PC-9 (cell line): ENCODE measurements at regions not wholly inside any gene's neighbourhood (a gene's known extent, or its start where the extent isn't known, plus 50 kb on each side); places are given as distances from the start of the nearest gene placed in this dataset.

Experiments used
- BruUV-seq: library from RNA; stranded (reverse); fragments of 400-500 nt; replicated peaks from 2 replicates; lab custom pipeline; 2021; lab: Mats Ljungman, UMichigan
- CTCF ChIA-PET: fragments of 300-600 bp; sonication (Branson Sonifier 250); formaldehyde crosslinking; loops from one replicate; lab custom pipeline; 2022; ENCODE audit warnings: antibody characterized with exemption; lab: Charles Lee
- POLR2A ChIA-PET: fragments of 300-600 bp; sonication (Branson Sonifier 250); formaldehyde crosslinking; loops from one replicate; lab custom pipeline; 2022; ENCODE audit warnings: antibody characterized with exemption; ENCODE audit not compliant: unreplicated experiment; lab: Charles Lee
- DNase-seq, 2 experiments: peaks; one replicate each; pipeline versions ENCODE4 v3.0.0 to v3.0.0-alpha.2; 2015 to 2022; ENCODE audit warnings: mixed read lengths in 1 of 2
- H2AFZ ChIP-seq: fragments of 200-600 bp; sonication (generic); 2 replicates; pipeline ENCODE4 v1.8.1; 2017; ENCODE audit warnings: antibody characterized with exemption
- H3F3A ChIP-seq: fragments of 200-600 bp; sonication (generic); 2 replicates; pipeline ENCODE4 v1.8.1; 2017; ENCODE audit warnings: antibody characterized with exemption, mild to moderate bottlenecking, low read depth; ENCODE audit not compliant: insufficient read depth
- H3K27ac ChIP-seq: fragments of 200-600 bp; sonication (generic); 2 replicates; pipeline ENCODE4 v1.6.1; 2016; ENCODE audit warnings: mixed run types
- H3K27me3 ChIP-seq: fragments of 200-600 bp; sonication (generic); 2 replicates; pipeline ENCODE4 v1.6.1; 2016; ENCODE audit warnings: low read depth, mixed run types; ENCODE audit not compliant: insufficient read depth
- H3K36me3 ChIP-seq: fragments of 200-600 bp; sonication (generic); 2 replicates; pipeline ENCODE4 v1.6.1; 2016; ENCODE audit warnings: low read depth, mixed run types
- H3K4me1 ChIP-seq: fragments of 200-600 bp; sonication (generic); replicated peaks from 2 replicates; pipeline ENCODE4 v1.6.1; 2016; ENCODE audit warnings: mixed run types; ENCODE audit not compliant: insufficient read depth
- H3K4me2 ChIP-seq: fragments of 200-600 bp; sonication (generic); 2 replicates; pipeline ENCODE4 v1.6.1; 2017; ENCODE audit warnings: mixed run types
- H3K4me3 ChIP-seq: fragments of 200-600 bp; sonication (generic); 2 replicates; pipeline ENCODE4 v1.6.1; 2016; ENCODE audit warnings: mixed run types
- H3K79me2 ChIP-seq: fragments of 200-600 bp; sonication (generic); 2 replicates; pipeline ENCODE4 v1.6.1; 2017; ENCODE audit warnings: low read depth, mixed run types
- H3K9me2 ChIP-seq: fragments of 200-600 bp; sonication (generic); 2 replicates; pipeline ENCODE4 v1.8.1; 2017; ENCODE audit warnings: mild to moderate bottlenecking; ENCODE audit not compliant: insufficient read depth
- H3K9me3 ChIP-seq: fragments of 200-600 bp; sonication (generic); 2 replicates; pipeline ENCODE4 v1.8.1; 2016; ENCODE audit warnings: low read depth; ENCODE audit not compliant: insufficient read depth
- H4K20me1 ChIP-seq: fragments of 200-600 bp; sonication (generic); 2 replicates; pipeline ENCODE4 v1.8.1; 2017; ENCODE audit not compliant: insufficient read depth
- EZH2 ChIP-seq: fragments of 200-600 bp; sonication (generic); IDR thresholded peaks from 2 replicates; pipeline ENCODE4 v1.8.0; 2017; ENCODE audit warnings: antibody characterized with exemption, low read depth
- intact Hi-C: fragments of 100-400 bp; cut with micrococcal nuclease; formaldehyde crosslinking; loops from one replicate; pipeline ENCODE4 v1.10.0; 2022; ENCODE audit not compliant: unreplicated experiment
- TF ChIP-seq, protein P1 (sequence below): fragments of 200-600 bp; sonication (generic); conservative IDR thresholded peaks from 2 replicates; pipeline ENCODE4 v1.6.1; 2017; ENCODE audit warnings: mixed run types, antibody characterized with exemption, mild to moderate bottlenecking, moderate library complexity

DNA sequence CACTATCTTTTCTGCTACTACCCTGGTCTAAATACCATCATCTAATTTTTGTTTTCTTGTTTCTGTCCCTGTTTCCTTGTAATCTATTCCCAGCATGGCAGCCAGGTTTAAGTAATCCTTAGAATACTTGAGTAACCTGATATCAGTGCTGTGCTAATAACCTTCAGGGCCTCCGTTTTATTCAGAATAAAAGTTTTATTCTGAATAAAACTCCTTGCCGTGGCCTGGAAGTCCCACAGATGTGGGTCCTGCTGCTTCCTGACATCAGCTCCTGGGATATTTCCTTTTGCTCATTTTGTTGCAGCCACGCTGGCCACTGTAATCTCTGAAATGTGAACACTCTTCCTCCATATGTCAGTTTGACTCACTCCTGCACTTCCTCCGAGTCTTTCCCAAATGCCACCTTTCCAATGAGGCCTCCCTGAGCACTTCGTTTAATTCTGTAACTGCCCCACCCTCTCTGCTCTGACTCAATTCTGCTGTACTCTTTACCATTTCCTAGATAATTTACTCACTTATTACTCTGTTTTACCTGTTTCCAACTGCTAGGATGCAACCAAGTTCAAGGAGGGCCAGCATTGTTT lies 114.0 kb upstream of the FOXA2 start:
- DNase-seq = no peak
- Histone ChIP-seq H2AFZ (no peak overlapping the region), H3K9me3 (0 out of 2 replicates have a peak, but pooled peaks cover 4% of the 10 kb centered on the region), H3K36me3 (no peaks in the 10 kb centered on the region), H3K79me2 (no peaks in the 10 kb centered on the region), H4K20me1 (no peaks in the 10 kb centered on the region), H3K9me2 (no peaks in the 10 kb centered on the region), H3K27ac (no peak overlapping the region), H3K4me1 (no peaks in the 10 kb centered on the region), H3K4me3 (no peak overlapping the region), H3K4me2 (no peak overlapping the region), H3F3A (no peaks in the 10 kb centered on the region), H3K27me3 (no peaks in the 10 kb centered on the region)
- ChIA-PET CTCF (interaction anchor here (0.6 kb wide), 1 partner anchor 397 kb away, joined by 3 read pairs; no protein-coding TSS in a partner anchor), POLR2A (no interaction called here)
- no TSS peak for BruUV-seq
- intact Hi-C loops = loop anchor here (10.0 kb wide), 3 partner anchors 156 to 906 kb away; partner anchors contain the start of gene CST9
- TF ChIP-seq, protein P1, sequence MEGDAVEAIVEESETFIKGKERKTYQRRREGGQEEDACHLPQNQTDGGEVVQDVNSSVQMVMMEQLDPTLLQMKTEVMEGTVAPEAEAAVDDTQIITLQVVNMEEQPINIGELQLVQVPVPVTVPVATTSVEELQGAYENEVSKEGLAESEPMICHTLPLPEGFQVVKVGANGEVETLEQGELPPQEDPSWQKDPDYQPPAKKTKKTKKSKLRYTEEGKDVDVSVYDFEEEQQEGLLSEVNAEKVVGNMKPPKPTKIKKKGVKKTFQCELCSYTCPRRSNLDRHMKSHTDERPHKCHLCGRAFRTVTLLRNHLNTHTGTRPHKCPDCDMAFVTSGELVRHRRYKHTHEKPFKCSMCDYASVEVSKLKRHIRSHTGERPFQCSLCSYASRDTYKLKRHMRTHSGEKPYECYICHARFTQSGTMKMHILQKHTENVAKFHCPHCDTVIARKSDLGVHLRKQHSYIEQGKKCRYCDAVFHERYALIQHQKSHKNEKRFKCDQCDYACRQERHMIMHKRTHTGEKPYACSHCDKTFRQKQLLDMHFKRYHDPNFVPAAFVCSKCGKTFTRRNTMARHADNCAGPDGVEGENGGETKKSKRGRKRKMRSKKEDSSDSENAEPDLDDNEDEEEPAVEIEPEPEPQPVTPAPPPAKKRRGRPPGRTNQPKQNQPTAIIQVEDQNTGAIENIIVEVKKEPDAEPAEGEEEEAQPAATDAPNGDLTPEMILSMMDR = no peak
- TF ChIP-seq EZH2 = no peak

- ChIA-PET CTCF (no interaction called here), POLR2A (no interaction called here)
- Histone ChIP-seq H3K4me3 (no peak overlapping the region), H3K9me3 (0 out of 2 replicates have a peak, but pooled peaks cover 4% of the 10 kb centered on the region), H3K9me2 (no peaks in the 10 kb centered on the region), H3F3A (no peaks in the 10 kb centered on the region), H3K4me2 (no peak overlapping the region), H3K4me1 (no peaks in the 10 kb centered on the region), H3K36me3 (no peaks in the 10 kb centered on the region), H3K27me3 (no peaks in the 10 kb centered on the region), H3K79me2 (no peaks in the 10 kb centered on the region), H4K20me1 (no peaks in the 10 kb centered on the region), H2AFZ (no peak overlapping the region), H3K27ac (no peak overlapping the region)
- BruUV-seq = no TSS peak
- TF ChIP-seq, protein P1 = no peak
- no peak for TF ChIP-seq EZH2
- intact Hi-C loops = loop anchor here (10.0 kb wide), 3 partner anchors 155 to 905 kb away; partner anchors contain the start of gene CST9
- no peak for DNase-seq
Observed at GRCh38 chr20:22699396-22699795, 115.0 kb upstream of the FOXA2 start.

DNA sequence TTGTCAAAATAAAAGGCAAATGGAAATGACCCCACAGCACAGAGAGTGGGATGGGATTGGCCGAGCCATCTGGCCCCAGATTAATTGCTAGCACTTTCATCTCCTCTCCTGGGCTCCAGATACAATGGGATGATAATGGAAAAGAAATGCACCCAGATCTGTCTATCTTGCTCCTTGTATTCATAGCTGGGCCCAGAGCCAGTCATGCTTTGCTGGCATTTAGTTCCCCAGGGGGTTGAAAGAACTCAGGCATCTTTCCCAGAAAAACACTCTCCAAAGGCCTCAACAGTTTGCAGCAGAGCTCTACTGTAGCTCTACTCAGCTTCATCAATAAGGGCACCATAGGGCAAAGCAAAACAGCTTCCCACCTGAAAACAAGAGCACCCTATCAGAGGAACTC lies 116.0 kb upstream of the FOXA2 start:
- POLR2A ChIA-PET = no interaction called here
- Histone ChIP-seq H3K4me2 (no peak overlapping the region), H3K36me3 (no peaks in the 10 kb centered on the region), H3K4me1 (no peaks in the 10 kb centered on the region), H4K20me1 (no peaks in the 10 kb centered on the region), H2AFZ (no peak overlapping the region), H3F3A (no peaks in the 10 kb centered on the region), H3K9me3 (no peaks in the 10 kb centered on the region), H3K4me3 (no peak overlapping the region), H3K27ac (no peak overlapping the region), H3K27me3 (no peaks in the 10 kb centered on the region), H3K9me2 (no peaks in the 10 kb centered on the region), H3K79me2 (no peaks in the 10 kb centered on the region)
- TF ChIP-seq, protein P1 = no peak
- no peak for TF ChIP-seq EZH2
- intact Hi-C loops = no loop called here
- no peak for DNase-seq
- CTCF ChIA-PET = no interaction called here
- no TSS peak for BruUV-seq
